ENCODE measurements at regions not wholly inside any gene's neighbourhood (a gene's known extent, or its start where the extent isn't known, plus 50 kb on each side); places are given as distances from the start of the nearest gene placed in this dataset.

DNA sequence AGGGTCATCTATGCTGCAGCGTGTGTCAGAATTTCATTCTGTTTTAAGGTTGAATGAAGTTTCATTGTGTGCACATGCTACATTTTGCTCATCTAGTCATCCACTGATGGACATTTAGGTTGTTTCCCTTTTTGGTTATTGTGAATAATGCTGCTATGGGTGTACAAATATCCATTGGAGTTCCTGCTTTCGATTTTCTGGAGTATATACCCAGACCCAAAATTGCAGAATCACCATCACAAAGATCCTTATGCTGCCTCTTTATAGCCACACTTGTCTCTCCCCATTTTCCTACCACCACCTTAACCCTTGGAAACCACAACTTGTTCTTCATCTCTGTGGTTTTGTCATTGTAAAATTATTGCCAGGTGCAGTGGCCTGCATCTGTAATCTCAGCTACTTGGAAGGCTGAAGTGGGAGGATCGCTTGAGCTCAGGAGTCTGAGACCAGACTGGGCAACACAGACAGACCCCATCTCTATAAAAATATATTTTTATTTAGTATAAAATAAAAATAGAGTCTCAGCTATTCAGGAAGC is 166.2 kb downstream of the HSD17B3 start:
- Histone ChIP-seq H3F3A (replicated peaks; ENCODE audit: low read depth) (no peaks in the 10 kb centered on the region), H2AFZ (no peak overlapping the region), H3K79me2 (replicated peaks; ENCODE audit: insufficient read depth) (no peaks in the 10 kb centered on the region), H3K27ac (ENCODE audit: low read depth) (no peak overlapping the region), H3K9me2 (ENCODE audit: insufficient read depth) (0 out of 2 replicates have a peak, but pooled peaks cover under 1% of the 10 kb centered on the region), H3K4me2 (no peak overlapping the region), H3K4me3 (no peak overlapping the region), H3K27me3 (ENCODE audit: insufficient read depth) (no peaks in the 10 kb centered on the region), H3K36me3 (ENCODE audit: insufficient read depth) (no peaks in the 10 kb centered on the region), H4K20me1 (replicated peaks; ENCODE audit: insufficient read depth) (no peaks in the 10 kb centered on the region), H3K4me1 (ENCODE audit: insufficient read depth) (peaks cover 28% of the 10 kb centered on the region)
- DNase-seq (ENCODE audit: low spot score) (no peak), ATAC-seq (no peak)
- no peak overlapping the region for H3K4me3 Mint-ChIP-seq
- H3K9me3 Mint-ChIP-seq, result 0 out of 3 replicates have a peak, but pooled peaks cover 3% of the 10 kb centered on the region
- peaks cover 7% of the 10 kb centered on the region for H3K27me3 Mint-ChIP-seq (ENCODE audit: insufficient read depth, low read depth, poor library complexity)
- peaks cover 26% of the 10 kb centered on the region for H3K4me1 Mint-ChIP-seq
- TF ChIP-seq, protein P1, sequence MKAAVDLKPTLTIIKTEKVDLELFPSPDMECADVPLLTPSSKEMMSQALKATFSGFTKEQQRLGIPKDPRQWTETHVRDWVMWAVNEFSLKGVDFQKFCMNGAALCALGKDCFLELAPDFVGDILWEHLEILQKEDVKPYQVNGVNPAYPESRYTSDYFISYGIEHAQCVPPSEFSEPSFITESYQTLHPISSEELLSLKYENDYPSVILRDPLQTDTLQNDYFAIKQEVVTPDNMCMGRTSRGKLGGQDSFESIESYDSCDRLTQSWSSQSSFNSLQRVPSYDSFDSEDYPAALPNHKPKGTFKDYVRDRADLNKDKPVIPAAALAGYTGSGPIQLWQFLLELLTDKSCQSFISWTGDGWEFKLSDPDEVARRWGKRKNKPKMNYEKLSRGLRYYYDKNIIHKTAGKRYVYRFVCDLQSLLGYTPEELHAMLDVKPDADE (IDR thresholded peaks at IDR 0.05), result no peak
- TF ChIP-seq, protein P2, sequence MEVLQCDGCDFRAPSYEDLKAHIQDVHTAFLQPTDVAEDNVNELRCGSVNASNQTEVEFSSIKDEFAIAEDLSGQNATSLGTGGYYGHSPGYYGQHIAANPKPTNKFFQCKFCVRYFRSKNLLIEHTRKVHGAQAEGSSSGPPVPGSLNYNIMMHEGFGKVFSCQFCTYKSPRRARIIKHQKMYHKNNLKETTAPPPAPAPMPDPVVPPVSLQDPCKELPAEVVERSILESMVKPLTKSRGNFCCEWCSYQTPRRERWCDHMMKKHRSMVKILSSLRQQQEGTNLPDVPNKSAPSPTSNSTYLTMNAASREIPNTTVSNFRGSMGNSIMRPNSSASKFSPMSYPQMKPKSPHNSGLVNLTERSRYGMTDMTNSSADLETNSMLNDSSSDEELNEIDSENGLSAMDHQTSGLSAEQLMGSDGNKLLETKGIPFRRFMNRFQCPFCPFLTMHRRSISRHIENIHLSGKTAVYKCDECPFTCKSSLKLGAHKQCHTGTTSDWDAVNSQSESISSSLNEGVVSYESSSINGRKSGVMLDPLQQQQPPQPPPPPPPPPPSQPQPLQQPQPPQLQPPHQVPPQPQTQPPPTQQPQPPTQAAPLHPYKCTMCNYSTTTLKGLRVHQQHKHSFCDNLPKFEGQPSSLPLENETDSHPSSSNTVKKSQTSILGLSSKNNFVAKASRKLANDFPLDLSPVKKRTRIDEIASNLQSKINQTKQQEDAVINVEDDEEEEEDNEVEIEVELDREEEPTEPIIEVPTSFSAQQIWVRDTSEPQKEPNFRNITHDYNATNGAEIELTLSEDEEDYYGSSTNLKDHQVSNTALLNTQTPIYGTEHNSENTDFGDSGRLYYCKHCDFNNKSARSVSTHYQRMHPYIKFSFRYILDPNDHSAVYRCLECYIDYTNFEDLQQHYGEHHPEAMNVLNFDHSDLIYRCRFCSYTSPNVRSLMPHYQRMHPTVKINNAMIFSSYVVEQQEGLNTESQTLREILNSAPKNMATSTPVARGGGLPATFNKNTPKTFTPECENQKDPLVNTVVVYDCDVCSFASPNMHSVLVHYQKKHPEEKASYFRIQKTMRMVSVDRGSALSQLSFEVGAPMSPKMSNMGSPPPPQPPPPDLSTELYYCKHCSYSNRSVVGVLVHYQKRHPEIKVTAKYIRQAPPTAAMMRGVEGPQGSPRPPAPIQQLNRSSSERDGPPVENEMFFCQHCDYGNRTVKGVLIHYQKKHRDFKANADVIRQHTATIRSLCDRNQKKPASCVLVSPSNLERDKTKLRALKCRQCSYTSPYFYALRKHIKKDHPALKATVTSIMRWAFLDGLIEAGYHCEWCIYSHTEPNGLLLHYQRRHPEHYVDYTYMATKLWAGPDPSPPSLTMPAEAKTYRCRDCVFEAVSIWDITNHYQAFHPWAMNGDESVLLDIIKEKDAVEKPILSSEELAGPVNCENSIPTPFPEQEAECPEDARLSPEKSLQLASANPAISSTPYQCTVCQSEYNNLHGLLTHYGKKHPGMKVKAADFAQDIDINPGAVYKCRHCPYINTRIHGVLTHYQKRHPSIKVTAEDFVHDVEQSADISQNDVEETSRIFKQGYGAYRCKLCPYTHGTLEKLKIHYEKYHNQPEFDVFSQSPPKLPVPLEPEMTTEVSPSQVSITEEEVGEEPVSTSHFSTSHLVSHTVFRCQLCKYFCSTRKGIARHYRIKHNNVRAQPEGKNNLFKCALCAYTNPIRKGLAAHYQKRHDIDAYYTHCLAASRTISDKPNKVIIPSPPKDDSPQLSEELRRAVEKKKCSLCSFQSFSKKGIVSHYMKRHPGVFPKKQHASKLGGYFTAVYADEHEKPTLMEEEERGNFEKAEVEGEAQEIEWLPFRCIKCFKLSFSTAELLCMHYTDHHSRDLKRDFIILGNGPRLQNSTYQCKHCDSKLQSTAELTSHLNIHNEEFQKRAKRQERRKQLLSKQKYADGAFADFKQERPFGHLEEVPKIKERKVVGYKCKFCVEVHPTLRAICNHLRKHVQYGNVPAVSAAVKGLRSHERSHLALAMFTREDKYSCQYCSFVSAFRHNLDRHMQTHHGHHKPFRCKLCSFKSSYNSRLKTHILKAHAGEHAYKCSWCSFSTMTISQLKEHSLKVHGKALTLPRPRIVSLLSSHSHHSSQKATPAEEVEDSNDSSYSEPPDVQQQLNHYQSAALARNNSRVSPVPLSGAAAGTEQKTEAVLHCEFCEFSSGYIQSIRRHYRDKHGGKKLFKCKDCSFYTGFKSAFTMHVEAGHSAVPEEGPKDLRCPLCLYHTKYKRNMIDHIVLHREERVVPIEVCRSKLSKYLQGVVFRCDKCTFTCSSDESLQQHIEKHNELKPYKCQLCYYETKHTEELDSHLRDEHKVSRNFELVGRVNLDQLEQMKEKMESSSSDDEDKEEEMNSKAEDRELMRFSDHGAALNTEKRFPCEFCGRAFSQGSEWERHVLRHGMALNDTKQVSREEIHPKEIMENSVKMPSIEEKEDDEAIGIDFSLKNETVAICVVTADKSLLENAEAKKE (CRISPR knock-in tag; IDR thresholded peaks at IDR 0.05), result no peak
- no peaks in the 10 kb centered on the region for H3K36me3 Mint-ChIP-seq (ENCODE audit: low read depth)
- no peak overlapping the region for H3K27ac Mint-ChIP-seq

DNA sequence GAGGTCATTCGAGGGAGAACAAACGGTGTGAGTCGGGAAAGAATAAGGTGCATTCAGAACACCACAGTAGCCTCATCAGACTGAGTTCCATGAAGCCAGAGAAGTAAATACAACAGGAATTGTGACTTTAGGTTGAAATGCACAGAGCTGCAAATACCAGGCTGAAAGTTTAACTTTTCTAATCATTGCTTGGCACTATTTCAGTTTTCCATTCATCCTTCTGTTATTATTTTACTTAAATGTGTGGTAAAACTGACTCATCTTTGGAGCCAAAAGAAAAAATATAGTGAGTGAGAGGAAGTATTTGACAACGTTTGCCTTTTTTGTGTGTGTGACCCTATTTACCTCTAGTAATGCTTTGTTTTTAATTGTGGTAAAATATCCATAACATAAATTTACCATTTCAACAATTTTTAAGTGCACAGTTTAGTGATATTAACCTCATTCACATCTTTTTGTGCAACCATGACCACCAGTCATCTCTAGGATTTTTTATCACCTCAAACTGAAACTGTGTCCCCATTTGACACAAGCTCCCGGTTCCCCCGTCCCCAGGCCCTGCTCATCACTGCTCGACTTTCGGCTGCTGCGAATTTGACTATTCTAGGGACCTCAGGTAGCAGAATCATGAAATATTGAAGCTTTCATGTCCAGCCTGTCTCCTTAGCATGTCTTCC is 166.8 kb downstream of the HSD17B3 start:
- no peak for ATAC-seq
- H3K9me3 Mint-ChIP-seq, result 0 out of 3 replicates have a peak, but pooled peaks cover 3% of the 10 kb centered on the region
- TF ChIP-seq JUNB (IDR thresholded peaks at IDR 0.05; ENCODE audit: unreplicated experiment) (no peak), EZH2 (IDR thresholded peaks at IDR 0.05; ENCODE audit: low read depth, unreplicated experiment) (no peak)
- TF ChIP-seq, protein P1 (IDR thresholded peaks at IDR 0.05), result no peak
- TF ChIP-seq, protein P3, sequence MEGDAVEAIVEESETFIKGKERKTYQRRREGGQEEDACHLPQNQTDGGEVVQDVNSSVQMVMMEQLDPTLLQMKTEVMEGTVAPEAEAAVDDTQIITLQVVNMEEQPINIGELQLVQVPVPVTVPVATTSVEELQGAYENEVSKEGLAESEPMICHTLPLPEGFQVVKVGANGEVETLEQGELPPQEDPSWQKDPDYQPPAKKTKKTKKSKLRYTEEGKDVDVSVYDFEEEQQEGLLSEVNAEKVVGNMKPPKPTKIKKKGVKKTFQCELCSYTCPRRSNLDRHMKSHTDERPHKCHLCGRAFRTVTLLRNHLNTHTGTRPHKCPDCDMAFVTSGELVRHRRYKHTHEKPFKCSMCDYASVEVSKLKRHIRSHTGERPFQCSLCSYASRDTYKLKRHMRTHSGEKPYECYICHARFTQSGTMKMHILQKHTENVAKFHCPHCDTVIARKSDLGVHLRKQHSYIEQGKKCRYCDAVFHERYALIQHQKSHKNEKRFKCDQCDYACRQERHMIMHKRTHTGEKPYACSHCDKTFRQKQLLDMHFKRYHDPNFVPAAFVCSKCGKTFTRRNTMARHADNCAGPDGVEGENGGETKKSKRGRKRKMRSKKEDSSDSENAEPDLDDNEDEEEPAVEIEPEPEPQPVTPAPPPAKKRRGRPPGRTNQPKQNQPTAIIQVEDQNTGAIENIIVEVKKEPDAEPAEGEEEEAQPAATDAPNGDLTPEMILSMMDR (conservative IDR thresholded peaks at IDR 0.05; ENCODE audit: low read depth in 2 of 2), result no peak

More for the DNA sequence above, 166.8 kb downstream of the HSD17B3 start:
- no peaks in the 10 kb centered on the region for H4K20me1 ChIP-seq (replicated peaks; ENCODE audit: insufficient read depth)
- no peaks in the 10 kb centered on the region for H3K36me3 ChIP-seq (ENCODE audit: insufficient read depth)
- H3K27ac ChIP-seq (ENCODE audit: low read depth), result no peak overlapping the region
- H3K36me3 Mint-ChIP-seq (ENCODE audit: low read depth), result no peaks in the 10 kb centered on the region
- no peak for DNase-seq (ENCODE audit: low spot score)
- no peaks in the 10 kb centered on the region for H3F3A ChIP-seq (replicated peaks; ENCODE audit: low read depth)
- peaks cover 7% of the 10 kb centered on the region for H3K27me3 Mint-ChIP-seq (ENCODE audit: insufficient read depth, low read depth, poor library complexity)
- H3K27ac Mint-ChIP-seq, result no peak overlapping the region
- H2AFZ ChIP-seq, result no peak overlapping the region
- H3K79me2 ChIP-seq (replicated peaks; ENCODE audit: insufficient read depth), result no peaks in the 10 kb centered on the region
- H3K4me3 Mint-ChIP-seq, result no peak overlapping the region
- H3K4me2 ChIP-seq, result no peak overlapping the region
- H3K4me1 Mint-ChIP-seq, result peaks cover 26% of the 10 kb centered on the region
- peaks cover 28% of the 10 kb centered on the region for H3K4me1 ChIP-seq (ENCODE audit: insufficient read depth)
- H3K4me3 ChIP-seq, result no peak overlapping the region
- no peaks in the 10 kb centered on the region for H3K27me3 ChIP-seq (ENCODE audit: insufficient read depth)
- peaks cover 4% of the 10 kb centered on the region; the same call in 1 of the 2 replicates for H3K9me2 ChIP-seq (ENCODE audit: insufficient read depth)
